ENCODE measurements at regions not wholly inside any gene's neighbourhood (a gene's known extent, or its start where the extent isn't known, plus 50 kb on each side); places are given as distances from the start of the nearest gene placed in this dataset.

DNA sequence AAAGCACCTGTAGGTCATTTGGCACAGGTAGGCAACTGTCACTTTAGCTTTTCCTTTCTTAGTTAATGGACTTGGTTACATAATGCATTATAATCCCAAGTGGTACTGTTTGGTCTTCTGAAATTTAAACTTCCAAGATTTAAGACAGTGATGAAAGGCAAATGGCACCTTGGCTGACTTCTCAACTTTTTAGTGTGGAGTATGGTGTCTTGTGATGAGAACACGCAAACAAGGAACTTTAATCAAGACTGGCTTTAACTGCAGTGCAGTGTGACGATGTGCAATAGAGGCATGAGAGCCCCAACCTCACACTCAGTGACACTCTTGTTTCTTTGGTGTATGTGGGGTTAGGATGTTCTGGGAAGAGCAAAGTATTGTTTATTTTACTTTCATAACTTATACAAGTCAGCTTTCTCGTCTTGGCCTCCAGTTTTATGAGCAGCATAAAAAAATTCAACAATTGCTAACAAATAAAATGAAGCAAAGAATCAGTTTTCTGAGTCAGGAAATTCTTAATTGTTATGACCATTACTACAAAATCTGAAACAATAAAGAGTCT lies 171.9 kb downstream of the MAD2L1 start:
- Histone ChIP-seq H3K9me3 (ENCODE audit: low read length) (no peaks in the 10 kb centered on the region), H3K27me3 (ENCODE audit: low read length) (no peaks in the 10 kb centered on the region; the same call in 1 of the 2 replicates), H3K4me3 (ENCODE audit: low read length) (no peak overlapping the region), H3F3A (ENCODE audit: low read length, unreplicated experiment) (no peaks in the 10 kb centered on the region), H2AFZ (ENCODE audit: low read length) (no peak overlapping the region), H4K20me1 (ENCODE audit: low read length) (no peaks in the 10 kb centered on the region), H3K4me1 (ENCODE audit: insufficient read depth, low read length) (no peaks in the 10 kb centered on the region; the same call in 1 of the 2 replicates), H3K36me3 (ENCODE audit: low read depth, low read length) (no peaks in the 10 kb centered on the region), H3K27ac (ENCODE audit: low read length) (no peak overlapping the region), H3K9ac (ENCODE audit: low read length) (no peak overlapping the region), H3K79me2 (ENCODE audit: low read length) (no peaks in the 10 kb centered on the region), H3K9me2 (replicated peaks; ENCODE audit: low read length) (no peaks in the 10 kb centered on the region), H3K4me2 (ENCODE audit: low read length) (no peak overlapping the region)
- DNase-seq: no peak
- BruUV-seq (replicated peaks): no TSS peak
- ChIA-PET CTCF (no interaction called here), POLR2A (ENCODE audit: unreplicated experiment) (no interaction called here)
- intact Hi-C loops (cut with micrococcal nuclease): no loop called here
- TF ChIP-seq EZH2phosphoT487 (IDR thresholded peaks at IDR 0.05; ENCODE audit: borderline replicate concordance, low read length): no peak
- no peak for TF ChIP-seq EZH2 (IDR thresholded peaks at IDR 0.05; ENCODE audit: low read length, unreplicated experiment)
- TF ChIP-seq, protein P1, sequence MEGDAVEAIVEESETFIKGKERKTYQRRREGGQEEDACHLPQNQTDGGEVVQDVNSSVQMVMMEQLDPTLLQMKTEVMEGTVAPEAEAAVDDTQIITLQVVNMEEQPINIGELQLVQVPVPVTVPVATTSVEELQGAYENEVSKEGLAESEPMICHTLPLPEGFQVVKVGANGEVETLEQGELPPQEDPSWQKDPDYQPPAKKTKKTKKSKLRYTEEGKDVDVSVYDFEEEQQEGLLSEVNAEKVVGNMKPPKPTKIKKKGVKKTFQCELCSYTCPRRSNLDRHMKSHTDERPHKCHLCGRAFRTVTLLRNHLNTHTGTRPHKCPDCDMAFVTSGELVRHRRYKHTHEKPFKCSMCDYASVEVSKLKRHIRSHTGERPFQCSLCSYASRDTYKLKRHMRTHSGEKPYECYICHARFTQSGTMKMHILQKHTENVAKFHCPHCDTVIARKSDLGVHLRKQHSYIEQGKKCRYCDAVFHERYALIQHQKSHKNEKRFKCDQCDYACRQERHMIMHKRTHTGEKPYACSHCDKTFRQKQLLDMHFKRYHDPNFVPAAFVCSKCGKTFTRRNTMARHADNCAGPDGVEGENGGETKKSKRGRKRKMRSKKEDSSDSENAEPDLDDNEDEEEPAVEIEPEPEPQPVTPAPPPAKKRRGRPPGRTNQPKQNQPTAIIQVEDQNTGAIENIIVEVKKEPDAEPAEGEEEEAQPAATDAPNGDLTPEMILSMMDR (conservative IDR thresholded peaks at IDR 0.05; ENCODE audit: low read depth, low read length): no peak
- peak; percentile 55; the same call in 1 of the 2 replicates for ATAC-seq

- Histone ChIP-seq H3K4me1 (ENCODE audit: insufficient read depth, low read length) (no peaks in the 10 kb centered on the region), H3K27ac (ENCODE audit: low read length) (no peak overlapping the region), H3K27me3 (ENCODE audit: low read length) (no peaks in the 10 kb centered on the region), H3K36me3 (ENCODE audit: low read depth, low read length) (no peaks in the 10 kb centered on the region), H3K4me2 (ENCODE audit: low read length) (no peak overlapping the region), H3K9ac (ENCODE audit: low read length) (no peak overlapping the region), H4K20me1 (ENCODE audit: low read length) (no peaks in the 10 kb centered on the region), H3K4me3 (ENCODE audit: low read length) (no peak overlapping the region), H2AFZ (ENCODE audit: low read length) (no peak overlapping the region), H3K79me2 (ENCODE audit: low read length) (no peaks in the 10 kb centered on the region), H3F3A (ENCODE audit: low read length, unreplicated experiment) (no peaks in the 10 kb centered on the region), H3K9me2 (replicated peaks; ENCODE audit: low read length) (no peaks in the 10 kb centered on the region), H3K9me3 (ENCODE audit: low read length) (no peaks in the 10 kb centered on the region)
- ATAC-seq (no peak), DNase-seq (no peak)
- intact Hi-C loops (cut with micrococcal nuclease): no loop called here
- BruUV-seq (replicated peaks): no TSS peak
- TF ChIP-seq EZH2 (IDR thresholded peaks at IDR 0.05; ENCODE audit: low read length, unreplicated experiment) (no peak), EZH2phosphoT487 (IDR thresholded peaks at IDR 0.05; ENCODE audit: borderline replicate concordance, low read length) (no peak)
- TF ChIP-seq, protein P1 (conservative IDR thresholded peaks at IDR 0.05; ENCODE audit: low read depth, low read length): no peak
- POLR2A ChIA-PET (ENCODE audit: unreplicated experiment): no interaction called here
- CTCF ChIA-PET: no interaction called here
These were observed 192.8 kb downstream of the MAD2L1 start for GRCh38 chr4:119873794-119874325.

- TF ChIP-seq EZH2 (IDR thresholded peaks at IDR 0.05; ENCODE audit: low read length, unreplicated experiment): no peak
- TF ChIP-seq EZH2phosphoT487 (IDR thresholded peaks at IDR 0.05; ENCODE audit: borderline replicate concordance, low read length): no peak
- TF ChIP-seq, protein P1 (conservative IDR thresholded peaks at IDR 0.05; ENCODE audit: low read depth, low read length): no peak
- intact Hi-C loops (cut with micrococcal nuclease): no loop called here
- no peak overlapping the region for H3K4me2 ChIP-seq (ENCODE audit: low read length)
- H3K36me3 ChIP-seq (ENCODE audit: low read depth, low read length): no peaks in the 10 kb centered on the region
- BruUV-seq (replicated peaks): no TSS peak
- H3K9ac ChIP-seq (ENCODE audit: low read length): no peak overlapping the region
- no peaks in the 10 kb centered on the region for H3K9me2 ChIP-seq (replicated peaks; ENCODE audit: low read length)
- no peaks in the 10 kb centered on the region for H4K20me1 ChIP-seq (ENCODE audit: low read length)
- ChIA-PET POLR2A (ENCODE audit: unreplicated experiment) (no interaction called here), CTCF (interaction anchor here (0.7 kb wide), 1 partner anchor 35 kb away, joined by 3 read pairs; no protein-coding TSS in a partner anchor)
- DNase-seq (no peak), ATAC-seq (no peak)
- no peaks in the 10 kb centered on the region for H3F3A ChIP-seq (ENCODE audit: low read length, unreplicated experiment)
- no peak overlapping the region for H3K27ac ChIP-seq (ENCODE audit: low read length)
- H3K79me2 ChIP-seq (ENCODE audit: low read length): no peaks in the 10 kb centered on the region
- H3K9me3 ChIP-seq (ENCODE audit: low read length): no peaks in the 10 kb centered on the region
- no peak overlapping the region for H2AFZ ChIP-seq (ENCODE audit: low read length)
- H3K4me1 ChIP-seq (ENCODE audit: insufficient read depth, low read length): no peaks in the 10 kb centered on the region
- H3K4me3 ChIP-seq (ENCODE audit: low read length): no peak overlapping the region
- no peaks in the 10 kb centered on the region for H3K27me3 ChIP-seq (ENCODE audit: low read length)
These were observed 193.5 kb downstream of the MAD2L1 start for GRCh38 chr4:119873132-119873531.
